Kidney epithelial cell (primary cell): ENCODE measurements at regions not wholly inside any gene's neighbourhood (a gene's known extent, or its start where the extent isn't known, plus 50 kb on each side); places are given as distances from the start of the nearest gene placed in this dataset.

Experiments used
- DNase-seq: peaks from one replicate; pipeline ENCODE4 v3.0.0-alpha.2; 2010; ENCODE audit warnings: low read depth
- H3K27me3 ChIP-seq: 2 replicates; pipeline ENCODE4 v1.6.0; 2011; ENCODE audit warnings: low read length; ENCODE audit not compliant: control insufficient read depth, insufficient read depth
- H3K36me3 ChIP-seq: 2 replicates; pipeline ENCODE4 v1.5.1; 2011; ENCODE audit warnings: low read length; ENCODE audit not compliant: control insufficient read depth, insufficient read depth
- H3K4me3 ChIP-seq: 2 replicates; pipeline ENCODE4 v1.5.1; 2011; ENCODE audit warnings: low read depth, mild to moderate bottlenecking, control low read depth, low read length
- TF ChIP-seq, protein P1 (sequence below): IDR thresholded peaks from 2 replicates; pipeline ENCODE4 v1.5.1; 2011; ENCODE audit warnings: mild to moderate bottlenecking, moderate library complexity, low read length, control low read depth, inconsistent platforms; ENCODE audit not compliant: insufficient read depth, poor library complexity, severe bottlenecking

DNA sequence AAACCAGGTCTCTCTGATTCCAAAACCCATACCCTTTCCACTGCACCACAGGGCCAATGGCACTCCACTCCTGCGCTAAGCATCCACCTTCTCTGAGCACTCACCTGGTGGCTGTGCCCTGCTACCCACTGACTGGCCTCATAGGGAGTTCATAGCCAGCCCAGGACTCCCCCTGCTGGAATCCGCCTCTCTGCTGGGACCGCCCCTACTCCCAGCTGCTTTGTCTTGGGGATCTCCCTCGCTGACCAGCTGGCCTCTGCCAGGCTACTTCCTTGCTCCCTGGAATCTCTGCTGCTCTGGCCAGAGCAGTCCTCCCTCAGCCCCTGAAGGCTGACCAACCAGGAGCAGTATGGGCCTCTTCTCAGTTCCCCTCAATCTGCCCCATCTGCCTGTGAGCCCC lies 129.7 kb downstream of the FAXC start:
- DNase-seq, result no peak
- H3K27me3 ChIP-seq, result no peaks in the 10 kb centered on the region
- TF ChIP-seq, protein P1, sequence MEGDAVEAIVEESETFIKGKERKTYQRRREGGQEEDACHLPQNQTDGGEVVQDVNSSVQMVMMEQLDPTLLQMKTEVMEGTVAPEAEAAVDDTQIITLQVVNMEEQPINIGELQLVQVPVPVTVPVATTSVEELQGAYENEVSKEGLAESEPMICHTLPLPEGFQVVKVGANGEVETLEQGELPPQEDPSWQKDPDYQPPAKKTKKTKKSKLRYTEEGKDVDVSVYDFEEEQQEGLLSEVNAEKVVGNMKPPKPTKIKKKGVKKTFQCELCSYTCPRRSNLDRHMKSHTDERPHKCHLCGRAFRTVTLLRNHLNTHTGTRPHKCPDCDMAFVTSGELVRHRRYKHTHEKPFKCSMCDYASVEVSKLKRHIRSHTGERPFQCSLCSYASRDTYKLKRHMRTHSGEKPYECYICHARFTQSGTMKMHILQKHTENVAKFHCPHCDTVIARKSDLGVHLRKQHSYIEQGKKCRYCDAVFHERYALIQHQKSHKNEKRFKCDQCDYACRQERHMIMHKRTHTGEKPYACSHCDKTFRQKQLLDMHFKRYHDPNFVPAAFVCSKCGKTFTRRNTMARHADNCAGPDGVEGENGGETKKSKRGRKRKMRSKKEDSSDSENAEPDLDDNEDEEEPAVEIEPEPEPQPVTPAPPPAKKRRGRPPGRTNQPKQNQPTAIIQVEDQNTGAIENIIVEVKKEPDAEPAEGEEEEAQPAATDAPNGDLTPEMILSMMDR, result peak; percentile 34
- no peak overlapping the region for H3K4me3 ChIP-seq
- no peaks in the 10 kb centered on the region for H3K36me3 ChIP-seq

DNA sequence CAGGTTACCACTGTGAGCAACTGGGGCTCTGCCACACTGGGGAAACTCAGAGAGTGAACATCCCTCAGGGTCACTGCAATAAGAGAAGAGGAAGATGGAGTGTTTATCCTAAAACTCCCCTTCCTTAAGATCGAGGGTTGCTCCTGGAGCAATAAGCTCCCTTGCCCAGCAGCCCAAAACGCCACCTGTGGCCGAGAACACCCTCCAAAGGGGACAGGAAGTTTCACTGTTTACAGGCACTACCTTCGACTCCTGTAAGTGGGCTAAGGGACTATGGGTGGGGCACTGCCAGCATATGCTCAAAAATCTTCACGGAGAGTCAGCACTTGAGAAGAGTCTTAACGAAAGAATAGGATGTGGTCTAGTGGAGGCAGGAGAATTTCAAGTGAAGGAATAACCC lies 132.5 kb downstream of the FAXC start:
- no peak overlapping the region for H3K4me3 ChIP-seq
- H3K27me3 ChIP-seq, result no peaks in the 10 kb centered on the region
- no peak for DNase-seq
- no peaks in the 10 kb centered on the region for H3K36me3 ChIP-seq
- TF ChIP-seq, protein P1, result no peak

DNA sequence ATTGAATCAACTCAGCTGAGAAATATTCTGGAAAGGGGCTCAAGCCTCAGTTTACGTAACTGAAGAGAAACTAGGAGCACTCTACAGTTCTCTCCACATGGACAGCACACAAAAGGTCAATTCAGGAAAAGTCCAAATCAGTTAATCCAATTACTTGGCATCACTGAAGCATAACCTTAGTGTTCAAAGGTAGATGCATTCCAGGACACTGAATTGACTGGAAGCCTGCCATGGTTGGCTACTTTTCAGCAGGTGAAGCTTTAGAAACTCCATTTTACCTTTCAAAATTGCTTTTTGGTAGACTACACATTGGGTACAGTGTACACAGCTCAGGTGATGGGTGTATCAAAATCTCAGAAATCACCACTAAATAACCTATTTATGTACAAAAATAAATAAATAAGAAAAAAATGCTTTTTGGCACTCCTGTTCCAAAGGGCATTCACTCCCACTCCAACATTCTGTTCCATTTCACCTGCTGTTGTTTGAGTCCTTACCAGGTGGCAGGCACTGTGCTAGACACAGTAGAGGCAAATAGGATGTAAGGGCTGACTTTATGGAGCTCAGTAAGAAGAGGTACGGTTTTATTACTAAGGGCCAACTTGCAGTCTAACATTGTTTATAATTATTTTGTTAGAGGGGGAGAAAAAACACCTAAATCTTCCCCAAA lies 153.4 kb downstream of the FAXC start:
- Histone ChIP-seq H3K27me3 (no peaks in the 10 kb centered on the region), H3K36me3 (no peaks in the 10 kb centered on the region), H3K4me3 (no peak overlapping the region)
- TF ChIP-seq, protein P1, result no peak
- DNase-seq, result no peak

DNA sequence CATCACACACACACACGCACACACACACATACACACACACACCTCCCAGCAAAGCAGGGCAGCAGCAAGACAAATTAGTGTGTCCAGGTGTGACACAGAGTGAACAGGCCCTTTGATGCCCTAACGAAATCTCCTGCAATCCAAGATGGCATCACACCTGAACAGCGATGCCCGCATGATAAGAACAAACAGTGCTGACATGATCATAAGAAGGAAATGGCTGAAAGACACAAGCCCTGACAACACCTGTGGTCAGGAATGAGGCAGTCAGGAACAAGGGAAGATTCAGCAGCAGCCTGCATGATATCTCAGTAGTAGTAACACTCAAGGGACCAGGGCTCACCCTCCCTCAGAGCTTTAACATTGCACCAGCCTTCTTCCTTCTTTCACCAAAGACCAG lies 156.9 kb downstream of the FAXC start:
- DNase-seq, result no peak
- TF ChIP-seq, protein P1, result no peak
- Histone ChIP-seq H3K4me3 (no peak overlapping the region), H3K27me3 (no peaks in the 10 kb centered on the region), H3K36me3 (no peaks in the 10 kb centered on the region)

DNA sequence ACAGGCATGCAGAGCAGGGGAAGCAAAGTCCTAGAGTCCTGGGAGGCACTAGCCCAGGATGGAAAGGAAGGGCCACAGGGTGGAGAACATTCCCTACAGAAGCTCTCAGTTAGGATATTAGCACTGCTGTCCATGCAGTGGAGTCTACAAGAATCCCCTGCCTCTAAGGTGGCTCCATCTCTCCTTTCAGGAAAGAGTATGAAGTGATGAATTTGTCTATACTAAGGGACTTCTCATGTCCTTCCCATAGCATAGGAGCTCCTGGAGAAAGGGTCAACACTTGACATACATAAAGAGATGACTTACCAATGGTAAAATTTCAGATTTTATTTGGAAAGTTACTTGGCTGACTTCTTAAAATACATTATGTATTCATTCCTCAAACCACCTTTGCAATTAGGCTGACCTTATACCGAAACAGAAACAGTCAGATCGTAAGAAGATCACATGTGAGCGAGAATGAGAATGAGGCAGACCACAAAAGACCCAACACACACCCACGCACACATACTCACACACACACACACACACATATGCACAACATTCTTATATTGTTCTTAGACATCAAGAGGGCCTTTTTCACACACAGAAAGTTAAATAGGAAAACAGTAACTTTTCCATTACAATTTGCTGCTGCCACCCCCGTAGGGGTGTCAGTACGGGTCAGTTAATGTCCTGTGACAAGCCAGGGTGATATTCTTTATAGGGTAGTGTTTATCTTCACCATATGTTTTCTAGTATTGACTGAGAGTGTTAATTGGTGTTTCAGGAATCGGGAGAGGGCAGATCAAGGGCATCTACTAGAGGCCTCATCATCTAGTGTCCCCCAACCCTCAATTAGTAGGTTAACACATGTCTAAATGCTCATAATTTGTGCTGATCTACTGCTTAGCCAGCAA lies 159.4 kb downstream of the FAXC start:
- TF ChIP-seq, protein P1, result no peak
- DNase-seq, result no peak
- Histone ChIP-seq H3K4me3 (no peak overlapping the region), H3K36me3 (no peaks in the 10 kb centered on the region), H3K27me3 (no peaks in the 10 kb centered on the region)
